ENCODE measurements at regions not wholly inside any gene's neighbourhood (a gene's known extent, or its start where the extent isn't known, plus 50 kb on each side); places are given as distances from the start of the nearest gene placed in this dataset.
A peak's percentile ranks its signal among the peaks of the same experiment; 100 is the strongest.

- DNase-seq (ENCODE audit: low spot score), result no peak
These were observed 70.9 kb upstream of the IRS2 start for GRCh38 chr13:109857325-109857724.

DNA sequence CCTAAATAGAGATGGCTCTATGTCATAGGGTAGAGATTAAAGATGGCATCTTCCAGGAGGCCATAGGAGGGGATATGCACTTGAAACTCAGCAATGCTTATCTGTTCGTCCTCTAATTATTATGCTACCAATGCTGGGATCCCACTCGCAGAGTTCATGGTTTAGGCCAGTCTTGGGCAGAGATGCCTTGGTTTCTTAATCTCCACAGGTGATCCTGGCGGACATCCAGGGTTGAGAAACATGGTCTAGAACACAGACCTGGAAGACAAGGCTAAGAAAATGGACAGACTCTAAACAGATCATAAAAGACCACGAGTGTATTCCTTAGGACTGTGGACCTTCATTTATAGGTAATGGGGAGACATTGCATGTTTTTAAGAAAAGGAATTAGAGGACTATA, 70.0 kb upstream of the IRS2 start:
- ATAC-seq (ENCODE audit: low read depth) (no peak), DNase-seq (ENCODE audit: low spot score) (no peak)
- no peaks in the 10 kb centered on the region for H3K27me3 ChIP-seq (ENCODE audit: insufficient read depth, poor library complexity, severe bottlenecking)
- peaks cover 3% of the 10 kb centered on the region for H3K4me1 ChIP-seq (ENCODE audit: insufficient read depth, poor library complexity, severe bottlenecking)
- H3K27ac ChIP-seq (ENCODE audit: poor library complexity, severe bottlenecking), result no peak overlapping the region
- H3K9me3 ChIP-seq (ENCODE audit: severe bottlenecking), result no peaks in the 10 kb centered on the region
- no peak for TF ChIP-seq CTCF (IDR thresholded peaks at IDR 0.05; ENCODE audit: poor library complexity, severe bottlenecking)
- H3K4me3 ChIP-seq (ENCODE audit: severe bottlenecking), result no peak overlapping the region
- H3K36me3 ChIP-seq (ENCODE audit: low read depth), result no peaks in the 10 kb centered on the region

More at GRCh38 chr13:109857325-109857724, 70.9 kb upstream of the IRS2 start:
- Histone ChIP-seq H3K4me3 (ENCODE audit: severe bottlenecking) (no peak overlapping the region), H3K4me1 (ENCODE audit: insufficient read depth, poor library complexity, severe bottlenecking) (peaks cover 13% of the 10 kb centered on the region), H3K36me3 (ENCODE audit: low read depth) (no peaks in the 10 kb centered on the region), H3K27me3 (ENCODE audit: insufficient read depth, poor library complexity, severe bottlenecking) (no peaks in the 10 kb centered on the region), H3K27ac (ENCODE audit: poor library complexity, severe bottlenecking) (no peak overlapping the region), H3K9me3 (ENCODE audit: severe bottlenecking) (no peaks in the 10 kb centered on the region)
- ATAC-seq (ENCODE audit: low read depth), result no peak
- no peak for TF ChIP-seq CTCF (IDR thresholded peaks at IDR 0.05; ENCODE audit: poor library complexity, severe bottlenecking)

GRCh38 chr13:109853153-109853552, 66.8 kb upstream of the IRS2 start:
- Histone ChIP-seq H3K27ac (ENCODE audit: poor library complexity, severe bottlenecking) (no peak overlapping the region), H3K9me3 (ENCODE audit: severe bottlenecking) (no peaks in the 10 kb centered on the region), H3K27me3 (ENCODE audit: insufficient read depth, poor library complexity, severe bottlenecking) (no peaks in the 10 kb centered on the region), H3K4me1 (ENCODE audit: insufficient read depth, poor library complexity, severe bottlenecking) (peaks cover 2% of the 10 kb centered on the region), H3K36me3 (ENCODE audit: low read depth) (no peaks in the 10 kb centered on the region), H3K4me3 (ENCODE audit: severe bottlenecking) (no peak overlapping the region)
- ATAC-seq (ENCODE audit: low read depth) (no peak), DNase-seq (ENCODE audit: low spot score) (no peak)
- no peak for TF ChIP-seq CTCF (IDR thresholded peaks at IDR 0.05; ENCODE audit: poor library complexity, severe bottlenecking)

DNA sequence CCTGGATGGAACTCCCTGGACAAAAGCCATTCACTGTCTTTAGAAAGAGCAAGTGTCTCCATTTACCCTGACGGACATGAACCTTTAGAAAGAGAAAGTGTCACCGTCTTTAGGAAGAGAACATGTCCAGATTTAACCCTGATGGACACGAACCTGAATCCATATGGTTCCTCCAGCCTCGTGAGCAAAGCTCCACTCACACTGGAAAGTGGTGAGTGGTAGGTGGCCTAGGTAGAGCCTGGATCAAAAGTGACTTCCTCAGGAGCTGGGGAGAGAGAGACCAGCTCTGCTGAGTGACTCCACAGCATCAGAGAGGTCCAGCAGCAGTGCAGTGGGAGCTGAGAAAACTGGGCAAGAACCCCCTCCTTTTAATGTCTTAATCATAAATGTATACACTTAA, 59.8 kb upstream of the IRS2 start:
- no peak for DNase-seq (ENCODE audit: low spot score)
- H3K27me3 ChIP-seq (ENCODE audit: insufficient read depth, poor library complexity, severe bottlenecking), result no peaks in the 10 kb centered on the region
- no peak for ATAC-seq (ENCODE audit: low read depth)
- H3K36me3 ChIP-seq (ENCODE audit: low read depth), result no peaks in the 10 kb centered on the region
- no peak for TF ChIP-seq CTCF (IDR thresholded peaks at IDR 0.05; ENCODE audit: poor library complexity, severe bottlenecking)
- no peaks in the 10 kb centered on the region for H3K9me3 ChIP-seq (ENCODE audit: severe bottlenecking)
- H3K4me1 ChIP-seq (ENCODE audit: insufficient read depth, poor library complexity, severe bottlenecking), result peaks cover 11% of the 10 kb centered on the region
- no peak overlapping the region for H3K4me3 ChIP-seq (ENCODE audit: severe bottlenecking)
- no peak overlapping the region for H3K27ac ChIP-seq (ENCODE audit: poor library complexity, severe bottlenecking)

DNA sequence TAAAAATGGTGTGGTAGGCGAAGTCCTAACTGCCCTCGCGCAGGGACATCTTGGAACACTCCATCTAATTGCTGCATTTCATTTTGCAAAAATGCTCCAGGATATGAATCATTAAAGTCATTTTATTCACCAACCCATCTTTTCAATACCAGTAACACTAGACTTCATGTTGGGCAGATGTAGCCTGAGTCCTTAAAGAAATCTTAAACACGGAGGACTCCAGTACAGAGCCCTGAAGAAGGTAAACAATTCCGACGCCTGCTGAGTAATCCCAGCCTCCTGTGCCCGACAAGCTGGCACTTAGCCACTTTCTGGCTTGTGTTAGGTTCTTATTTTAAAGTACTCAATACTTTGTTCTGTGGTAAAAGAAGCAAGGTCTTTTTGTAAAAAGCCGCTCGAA, 58.0 kb upstream of the IRS2 start:
- H3K36me3 ChIP-seq (ENCODE audit: low read depth), result no peaks in the 10 kb centered on the region
- DNase-seq (ENCODE audit: low spot score) (no peak), ATAC-seq (ENCODE audit: low read depth) (peak; percentile 66)
- H3K27me3 ChIP-seq (ENCODE audit: insufficient read depth, poor library complexity, severe bottlenecking), result no peaks in the 10 kb centered on the region
- peaks cover 25% of the 10 kb centered on the region for H3K4me1 ChIP-seq (ENCODE audit: insufficient read depth, poor library complexity, severe bottlenecking)
- TF ChIP-seq CTCF (IDR thresholded peaks at IDR 0.05; ENCODE audit: poor library complexity, severe bottlenecking), result no peak
- H3K9me3 ChIP-seq (ENCODE audit: severe bottlenecking), result no peaks in the 10 kb centered on the region
- H3K4me3 ChIP-seq (ENCODE audit: severe bottlenecking), result no peak overlapping the region
- no peak overlapping the region for H3K27ac ChIP-seq (ENCODE audit: poor library complexity, severe bottlenecking)

Data from RWPE2 (cell line).